Sigmoid colon (tissue), 3 donors: ENCODE measurements at regions not wholly inside any gene's neighbourhood (a gene's known extent, or its start where the extent isn't known, plus 50 kb on each side); places are given as distances from the start of the nearest gene placed in this dataset.

Experiments
- CTCF ChIP-seq, 4 experiments: fragments of 450-650 bp in 3 of 4; fragments of 200-600 bp in 1 of 4; IDR thresholded peaks; one replicate each; pipeline ENCODE4 v1.5.1; 2016 to 2019; ENCODE audit warnings: antibody characterized with exemption in 4 of 4, mild to moderate bottlenecking in 3 of 4, moderate library complexity in 2 of 4
- POLR2A ChIP-seq, 2 donors: fragments of 450-650 bp; IDR thresholded peaks; one replicate each; pipeline ENCODE4 v1.6.1; 2016; ENCODE audit warnings: antibody characterized with exemption in 2 of 2, mild to moderate bottlenecking in 2 of 2, moderate library complexity in 2 of 2

GRCh38 chr13:73194310-73194709, 135.5 kb downstream of the KLF5 start:
- TF ChIP-seq CTCF (IDR thresholded peaks at IDR 0.05): no peak
- TF ChIP-seq POLR2A (IDR thresholded peaks at IDR 0.05): no peak
